HT1080 (cell line): ENCODE measurements at regions not wholly inside any gene's neighbourhood (a gene's known extent, or its start where the extent isn't known, plus 50 kb on each side); places are given as distances from the start of the nearest gene placed in this dataset.

ENCODE experiments used
- DNase-seq: peaks from one replicate; pipeline ENCODE4 v3.0.0-alpha.2; 2015; ENCODE audit warnings: low read depth

DNA sequence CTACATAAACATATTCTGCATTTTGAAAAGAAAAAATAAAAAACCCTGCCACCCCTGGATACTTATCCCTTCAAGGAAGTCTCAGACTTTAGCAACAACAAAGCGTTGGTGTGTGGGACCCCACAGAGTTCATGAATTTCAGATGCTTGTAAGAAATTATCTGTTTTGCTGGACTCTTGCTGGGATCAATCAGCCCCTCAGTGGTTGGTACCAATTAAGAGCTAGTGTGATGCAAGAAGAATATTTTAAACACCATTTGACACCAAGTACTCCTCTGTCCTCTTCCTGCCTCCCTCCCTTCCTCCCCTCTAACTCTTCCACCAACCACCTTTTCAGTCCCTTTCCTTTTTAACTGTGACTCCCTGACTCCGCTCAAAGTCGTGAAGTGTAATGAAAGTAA lies 51.5 kb downstream of the SST start:
- no peak for DNase-seq

DNA sequence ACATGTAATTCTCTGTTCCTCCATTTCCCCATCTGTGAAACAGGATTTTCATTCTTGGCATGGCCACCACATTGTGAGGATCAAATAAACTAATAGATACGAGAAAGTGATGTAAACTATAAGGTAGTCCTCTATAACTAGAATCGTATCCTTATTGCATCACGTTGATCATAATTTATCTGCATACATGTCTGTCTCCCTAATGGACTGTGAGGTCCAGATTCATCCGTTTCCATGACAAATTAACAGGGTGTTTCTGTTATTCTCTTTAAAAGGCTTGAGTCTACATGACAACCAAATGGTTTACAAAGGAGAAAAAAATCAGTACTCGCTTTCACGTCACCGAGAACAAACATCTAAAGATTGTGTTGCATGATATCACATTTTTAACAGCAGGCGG lies 53.0 kb downstream of the SST start:
- no peak for DNase-seq

DNA sequence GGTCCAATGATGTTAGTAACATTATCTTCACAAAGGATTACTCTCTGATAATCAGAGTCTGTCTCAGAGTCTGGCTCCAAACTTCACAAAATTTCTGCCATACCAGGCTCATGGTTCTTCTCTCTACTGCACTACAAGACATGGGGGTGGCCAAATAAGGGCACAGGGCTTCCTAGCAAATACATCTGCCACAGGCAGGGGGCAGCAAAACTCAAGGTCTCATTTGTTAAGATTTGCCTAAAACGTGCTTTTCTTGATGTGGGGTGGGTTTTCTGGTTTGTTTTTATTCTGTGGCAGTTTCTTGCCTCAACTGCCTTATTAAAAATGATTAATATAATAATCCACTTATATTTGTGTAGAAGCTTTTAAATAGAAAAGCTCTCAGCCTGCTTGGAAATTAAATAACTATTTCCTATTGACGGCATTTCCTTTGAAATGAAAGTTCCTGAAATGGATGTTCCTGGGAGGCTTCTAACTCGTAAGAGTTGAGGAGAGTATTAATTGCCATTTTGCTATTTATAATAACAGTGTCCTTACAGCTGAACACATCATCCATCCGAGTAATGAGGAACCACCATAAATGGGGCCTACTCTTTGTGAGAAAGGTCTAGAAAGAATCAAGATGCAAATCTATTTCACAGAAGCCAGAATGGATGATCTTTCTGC lies 53.8 kb downstream of the SST start:
- DNase-seq: peak; percentile 60

DNA sequence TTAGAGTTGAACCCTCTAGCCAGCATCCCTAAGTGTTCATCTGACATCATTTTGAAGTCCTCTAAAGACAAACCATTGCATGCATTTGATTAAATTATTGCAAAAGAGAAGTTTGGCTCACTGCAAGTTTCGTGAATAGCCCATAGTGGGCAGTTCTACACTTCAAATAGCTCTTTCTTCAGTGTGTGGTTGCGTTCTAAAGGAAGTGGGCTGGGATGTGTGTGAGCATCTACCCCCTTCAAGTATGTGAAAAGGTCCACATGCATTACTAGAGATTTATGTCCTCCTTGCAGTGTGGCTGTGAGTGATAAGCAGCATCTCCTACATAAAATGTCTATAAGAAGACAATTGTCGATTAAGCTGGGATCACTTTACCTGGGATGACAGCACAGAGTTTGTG lies 54.6 kb downstream of the SST start:
- DNase-seq: no peak

DNA sequence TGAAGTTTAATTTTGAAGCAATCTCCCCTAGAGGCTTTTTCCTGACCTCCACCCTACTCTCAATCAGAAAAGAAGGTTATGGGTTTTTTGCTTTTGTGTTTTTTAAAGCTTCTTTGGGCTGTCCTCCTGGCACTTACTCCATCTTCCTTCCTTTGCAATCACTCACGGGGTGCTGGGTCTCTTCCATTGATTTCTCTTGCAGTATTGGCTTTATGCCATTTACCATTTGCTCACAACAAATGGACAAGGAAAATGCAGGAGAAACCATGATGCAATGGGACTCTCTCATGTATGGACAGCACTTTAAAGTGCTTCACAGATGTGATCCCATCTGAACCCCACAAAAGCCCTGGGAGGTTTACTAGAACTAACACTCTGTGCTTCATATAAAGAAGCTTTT lies 57.5 kb downstream of the SST start:
- DNase-seq: no peak

DNA sequence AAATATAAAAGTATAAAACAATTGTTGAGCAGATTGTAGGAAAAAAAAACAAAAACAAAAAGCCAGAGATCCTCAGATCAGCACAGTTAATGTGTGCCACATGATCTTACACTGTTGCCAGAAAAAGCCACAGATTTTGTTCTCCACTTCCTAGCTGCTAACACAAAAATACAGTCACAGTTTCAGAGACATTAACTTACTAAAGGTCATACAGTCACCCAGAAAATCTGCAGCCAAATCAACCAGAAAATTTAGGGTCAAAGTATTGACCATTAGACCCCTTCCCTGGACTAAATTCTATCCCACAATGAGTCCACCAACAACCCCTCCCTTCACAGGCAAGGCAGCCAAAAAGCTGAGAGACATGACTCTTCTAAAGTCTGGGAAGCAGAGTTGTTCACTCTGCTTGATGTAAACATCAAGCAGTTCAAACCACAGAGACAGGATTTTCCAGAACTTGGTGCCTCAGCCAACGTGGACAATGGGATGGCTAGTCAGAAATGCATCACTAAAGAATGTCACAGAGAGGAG lies 59.1 kb downstream of the SST start:
- DNase-seq: no peak

DNA sequence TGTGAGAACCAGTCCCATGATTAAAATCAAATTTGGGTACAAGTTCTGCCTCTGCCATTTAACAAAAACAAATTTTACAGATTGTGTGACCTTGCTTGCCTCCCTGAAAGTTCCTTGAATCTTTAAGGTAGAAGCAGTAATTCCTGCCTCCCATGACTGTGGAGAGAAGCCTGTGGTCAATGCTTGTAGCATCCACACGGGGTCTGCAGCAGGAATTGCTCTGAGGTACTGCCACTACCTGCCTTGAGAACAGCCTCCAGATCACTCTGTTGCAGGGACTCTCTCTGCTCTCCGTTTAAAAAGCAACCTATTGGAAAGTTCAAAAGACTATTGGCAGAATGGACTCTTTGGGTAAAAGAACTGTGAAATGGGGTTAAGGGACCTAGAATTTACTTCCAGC lies 75.9 kb downstream of the SST start:
- DNase-seq: no peak

DNA sequence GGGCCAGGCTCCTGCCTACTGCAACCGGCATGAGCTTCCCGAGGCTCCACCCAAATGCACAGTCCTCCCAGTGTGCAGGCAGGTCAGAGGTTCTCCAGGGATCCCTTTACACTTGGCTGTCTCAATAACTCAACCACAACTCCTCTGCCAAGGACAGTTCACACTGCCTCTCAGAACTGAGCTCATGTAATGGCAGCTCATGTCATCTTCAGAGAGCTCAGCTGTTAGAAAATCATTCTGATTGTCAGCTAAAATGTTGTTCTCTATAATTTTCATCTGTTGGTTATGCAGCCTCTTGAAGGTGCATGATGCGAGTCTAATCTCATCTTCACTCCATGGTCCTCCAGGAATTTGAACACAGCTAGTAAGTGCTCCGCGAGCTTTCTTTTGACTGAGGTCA lies 76.7 kb downstream of the SST start:
- DNase-seq: peak; percentile 27

DNA sequence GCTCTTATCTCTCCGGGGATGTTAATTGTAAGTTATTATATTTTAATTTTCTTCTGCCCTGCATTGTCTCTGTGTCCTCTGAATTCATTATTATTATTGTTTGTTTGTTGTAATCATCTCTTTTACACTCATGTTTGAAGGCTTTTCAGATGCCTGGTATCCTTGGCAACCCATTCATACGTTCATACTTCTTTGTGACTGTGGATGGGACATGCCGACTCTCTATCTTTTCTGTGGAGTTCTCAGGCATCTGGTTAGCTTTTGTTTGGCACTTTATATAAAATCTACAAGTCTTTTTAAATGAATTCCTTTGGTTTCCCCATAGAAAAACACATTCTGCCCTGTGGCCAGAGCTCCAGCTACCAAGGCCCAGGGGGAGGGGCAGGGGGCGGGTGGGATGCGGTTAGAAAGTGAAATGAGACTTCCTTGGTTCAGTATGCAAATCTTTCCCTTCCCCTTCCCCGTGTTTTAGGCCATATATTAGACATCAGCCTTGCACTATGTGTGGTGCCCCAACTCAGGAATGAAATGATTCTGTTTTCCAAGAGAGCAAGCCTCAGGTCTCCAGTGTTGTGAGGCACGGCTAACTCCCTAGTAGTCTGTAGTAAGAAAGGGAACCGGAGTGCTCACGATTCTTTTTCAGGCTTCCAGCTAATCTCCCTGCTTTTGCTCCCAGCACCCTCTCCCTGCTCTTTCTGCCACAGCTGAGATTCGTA lies 79.2 kb downstream of the SST start:
- no peak for DNase-seq

DNA sequence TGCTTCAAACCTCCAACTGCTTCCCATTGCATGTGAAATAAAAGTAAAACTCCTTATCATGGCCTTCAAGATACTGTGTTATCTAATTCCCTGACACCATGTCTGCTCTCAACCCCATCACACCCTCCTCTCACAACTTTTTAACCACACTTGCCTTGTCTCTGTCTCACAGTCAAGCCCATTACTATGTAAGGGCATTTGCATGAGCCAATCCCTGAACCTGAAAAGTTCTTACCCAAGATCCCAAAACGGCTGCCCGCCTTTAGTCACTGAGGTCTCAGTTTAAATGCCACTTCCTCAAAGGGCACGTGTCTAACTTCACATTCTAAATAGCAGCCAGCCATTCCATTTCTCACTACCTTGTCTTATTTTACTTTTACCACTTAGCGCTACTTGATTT lies 83.1 kb downstream of the SST start:
- DNase-seq: no peak

DNA sequence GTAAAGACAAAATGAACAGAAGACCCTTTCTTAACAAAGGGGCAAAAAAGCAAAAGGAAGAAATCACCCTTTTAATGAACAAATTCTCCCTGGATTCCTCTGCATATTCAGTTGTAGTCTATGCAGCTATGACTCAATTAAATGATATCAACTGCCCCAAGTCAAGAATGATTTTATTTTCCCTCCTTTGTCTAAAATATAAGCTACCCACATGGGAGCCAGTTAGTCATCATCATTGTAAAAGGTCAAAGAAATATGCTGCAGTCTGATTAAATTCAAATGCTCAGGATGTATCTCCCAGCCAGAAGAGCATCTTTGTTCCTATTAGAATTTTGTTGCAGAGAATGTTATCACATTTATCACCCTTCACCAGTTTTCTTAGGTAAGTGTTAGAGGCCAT lies 84.0 kb downstream of the SST start:
- DNase-seq: no peak

DNA sequence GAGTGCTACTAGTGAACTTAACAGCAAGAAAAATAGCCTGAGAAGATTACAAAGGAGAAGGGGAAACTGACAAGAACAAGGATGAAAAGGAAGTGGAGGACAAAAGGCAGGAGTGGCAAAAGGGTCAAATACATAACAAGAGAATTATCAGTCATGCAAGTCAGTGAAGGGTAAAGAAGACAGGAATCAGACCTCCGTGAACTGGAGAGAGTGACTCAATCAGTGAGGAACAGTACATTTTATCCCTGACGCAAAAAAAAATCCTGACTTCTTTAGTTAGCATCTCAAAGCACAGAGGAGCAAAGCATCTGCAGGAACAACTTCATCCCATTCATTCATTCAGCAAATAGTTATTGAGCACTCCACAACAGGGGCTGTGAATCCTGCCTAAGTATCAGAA lies 97.8 kb downstream of the SST start:
- DNase-seq: no peak

DNA sequence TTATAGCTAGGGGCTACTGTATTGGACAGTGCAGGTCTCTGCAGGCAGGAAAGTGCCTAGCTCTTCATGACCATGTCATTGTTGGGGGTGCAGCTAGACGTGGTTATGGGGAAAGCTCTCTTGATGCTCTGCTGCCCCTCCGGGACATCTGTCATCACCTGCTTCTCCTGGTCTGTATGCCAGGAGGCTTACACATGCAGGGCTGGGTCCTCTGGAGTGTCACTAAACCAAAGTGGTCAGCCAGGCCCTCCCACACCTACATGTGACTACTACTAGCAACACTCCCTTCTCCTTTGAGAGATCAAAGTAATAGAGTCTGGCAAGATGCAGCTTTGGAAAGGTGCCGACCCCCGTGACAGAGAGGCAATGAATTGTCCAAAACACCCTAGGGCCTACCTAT lies 98.5 kb downstream of the SST start:
- DNase-seq: no peak

DNA sequence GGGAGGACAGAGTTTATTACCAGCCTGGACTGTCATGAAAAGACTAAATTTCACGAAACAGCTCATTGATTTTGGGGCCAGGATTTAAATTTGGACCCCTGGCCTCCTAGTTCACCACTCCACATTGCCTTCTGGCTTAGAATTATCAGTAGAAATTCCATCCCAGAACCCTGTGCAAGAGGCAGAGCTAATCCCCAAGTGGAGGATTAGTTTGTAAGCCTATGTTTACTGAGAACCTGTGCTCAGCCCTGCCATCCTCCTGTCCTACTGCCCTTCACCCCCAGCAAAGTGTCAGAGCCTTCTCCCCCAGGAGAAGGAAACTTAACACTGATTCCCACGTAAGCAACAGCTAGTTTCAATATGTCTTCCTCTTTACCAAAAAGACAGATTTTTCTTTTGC lies 99.4 kb downstream of the SST start:
- no peak for DNase-seq

DNA sequence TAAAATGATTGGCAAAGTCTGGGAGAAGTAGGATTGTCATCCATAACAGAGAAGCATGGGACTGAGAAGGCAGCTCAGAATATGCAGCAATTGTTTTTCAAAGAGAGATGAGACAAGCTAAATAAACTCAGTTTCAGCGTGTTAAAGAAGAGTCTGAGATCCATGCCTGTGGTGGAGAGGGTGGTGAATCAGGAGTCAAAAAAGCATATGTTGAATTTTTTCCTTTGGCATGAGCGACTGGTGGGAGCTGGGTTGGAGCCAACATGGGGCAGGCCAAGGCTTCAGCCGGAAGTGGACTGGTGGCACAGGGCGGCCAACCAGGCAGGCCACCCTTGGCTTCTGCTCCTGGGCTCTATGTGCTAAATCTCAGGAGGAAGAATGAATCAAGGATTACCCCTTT lies 102.0 kb downstream of the SST start:
- DNase-seq: peak; percentile 31

DNA sequence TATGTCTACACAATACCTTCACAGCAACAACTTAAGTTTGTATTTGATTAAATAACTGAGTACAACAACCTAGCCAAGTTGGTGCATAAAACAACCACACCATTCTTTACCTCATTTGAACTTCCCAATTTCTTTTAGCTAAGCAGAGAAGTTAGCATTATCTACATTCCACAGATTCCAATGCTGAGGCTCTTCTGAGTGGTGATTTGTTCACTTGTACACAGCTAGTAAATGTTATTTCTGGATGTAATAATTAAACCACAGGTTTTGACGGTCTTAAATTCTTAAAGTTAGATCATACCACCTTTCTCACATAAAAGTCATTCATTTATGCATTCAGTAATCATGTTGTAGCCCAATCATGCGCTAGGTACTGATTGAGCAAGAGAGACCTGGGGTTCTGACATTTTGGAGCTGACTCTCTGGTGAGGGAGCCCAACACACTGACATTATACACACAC lies 102.5 kb downstream of the SST start:
- peak; percentile 35 for DNase-seq

DNA sequence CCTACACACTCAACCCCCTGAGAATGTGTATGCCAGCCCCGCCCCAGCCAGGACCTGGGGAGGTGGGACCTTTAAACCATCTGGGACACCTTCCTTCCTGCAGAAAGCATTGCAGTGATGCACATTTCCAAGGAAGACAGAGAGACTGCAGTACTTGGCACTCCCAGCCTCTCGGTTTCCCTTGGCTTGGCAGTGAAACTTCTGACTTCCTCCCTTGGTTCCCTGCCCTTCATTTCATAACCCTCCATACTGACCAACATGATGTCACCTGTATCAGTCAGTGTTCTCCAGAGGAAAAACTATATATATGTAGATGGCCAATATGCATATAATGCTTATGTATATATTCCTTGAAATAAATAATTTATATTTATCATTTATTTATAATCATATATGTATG lies 103.2 kb downstream of the SST start:
- DNase-seq: peak; percentile 21

DNA sequence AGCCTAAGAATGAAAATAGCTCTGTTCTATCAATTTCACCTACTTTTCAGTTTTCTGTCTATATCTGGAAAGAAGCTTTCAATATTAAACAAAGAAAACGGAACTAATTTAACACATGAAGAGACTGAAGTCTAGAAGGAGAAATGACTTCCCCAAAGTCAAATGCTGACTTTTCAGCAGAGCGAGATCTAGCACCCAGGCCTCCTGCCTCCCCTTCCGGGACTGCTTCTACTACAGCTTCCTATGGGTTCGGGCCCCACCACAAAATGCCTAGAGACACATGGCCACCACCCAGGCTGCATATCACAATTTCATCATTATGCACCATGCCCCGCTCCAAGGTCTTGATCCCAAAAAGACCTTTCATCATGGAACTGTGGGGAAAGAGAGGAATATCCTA lies 104.5 kb downstream of the SST start:
- DNase-seq: no peak

DNA sequence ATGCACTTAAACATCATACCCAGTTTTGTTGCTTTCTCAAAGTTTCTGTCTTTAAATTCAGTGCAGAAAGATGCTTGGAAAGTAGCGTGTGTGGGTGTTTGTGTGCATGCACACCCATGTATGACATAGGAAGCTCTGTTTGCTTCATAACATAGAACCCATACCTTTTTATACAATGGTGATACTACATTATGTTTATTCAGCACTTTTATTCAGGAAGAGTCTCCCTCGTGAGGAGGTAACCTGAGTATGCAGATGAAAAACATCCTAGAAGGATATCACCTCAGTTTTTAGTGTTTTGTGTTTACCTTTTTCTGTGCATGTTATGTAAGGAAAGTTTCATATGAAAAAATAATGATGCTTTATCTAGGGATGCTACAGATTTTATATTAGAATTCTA lies 111.2 kb downstream of the SST start:
- no peak for DNase-seq

DNA sequence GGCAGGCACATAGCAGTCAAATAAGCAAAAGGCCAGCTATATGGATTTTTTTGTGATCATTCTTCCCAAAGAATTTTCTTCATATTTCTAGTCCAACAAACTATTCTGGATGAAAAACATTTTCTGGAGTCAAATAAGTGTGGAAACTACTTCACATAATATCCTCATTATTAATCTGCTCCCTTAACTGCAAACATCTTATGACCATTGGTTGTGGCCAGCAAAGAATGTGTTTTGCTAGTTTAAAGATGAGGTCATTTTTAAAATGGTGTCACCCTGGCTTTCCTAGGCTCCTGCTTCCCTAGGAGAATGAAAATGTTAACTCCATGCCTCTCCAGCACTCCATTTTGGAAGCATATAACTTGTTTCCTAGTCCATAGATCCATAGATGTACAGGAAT lies 118.8 kb downstream of the SST start:
- DNase-seq: no peak

DNA sequence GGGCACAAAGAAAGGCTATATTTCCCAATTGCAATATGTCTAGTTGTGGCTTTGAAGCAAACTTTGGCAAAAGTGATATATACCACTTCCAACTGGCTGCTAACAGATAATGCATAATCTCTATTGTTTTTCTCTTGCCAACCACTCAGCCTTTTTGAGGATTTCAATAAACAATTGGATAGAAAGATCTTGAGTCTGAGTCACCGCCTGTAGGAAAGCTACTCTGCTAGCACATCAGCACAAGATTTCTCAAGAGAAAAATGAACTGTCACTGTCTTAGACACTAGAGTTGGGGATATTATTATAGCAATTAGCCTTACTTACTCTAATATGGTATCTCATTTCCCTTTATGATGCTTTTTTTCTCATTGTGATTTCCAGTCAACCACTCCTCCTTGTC lies 119.7 kb downstream of the SST start:
- DNase-seq: no peak

DNA sequence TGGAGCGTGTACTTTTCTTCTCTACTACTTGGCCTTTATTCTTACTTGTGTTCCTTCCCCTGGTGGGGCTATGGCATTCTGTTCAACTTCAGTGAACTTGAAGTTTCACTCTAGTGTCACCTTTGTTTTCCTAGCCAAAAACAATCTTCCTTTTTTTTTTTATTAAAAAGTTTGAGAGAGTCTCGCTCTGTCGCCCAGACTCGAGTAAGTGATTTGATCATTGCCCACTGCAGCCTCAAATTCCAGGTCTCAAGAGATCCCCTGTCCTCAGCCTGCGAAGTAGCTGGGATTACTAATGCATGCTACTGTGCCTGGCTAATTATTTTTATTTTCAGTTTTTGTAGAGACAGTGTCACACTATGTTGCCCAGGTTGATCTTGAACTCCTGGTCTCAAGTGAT lies 124.8 kb downstream of the SST start:
- DNase-seq: no peak

DNA sequence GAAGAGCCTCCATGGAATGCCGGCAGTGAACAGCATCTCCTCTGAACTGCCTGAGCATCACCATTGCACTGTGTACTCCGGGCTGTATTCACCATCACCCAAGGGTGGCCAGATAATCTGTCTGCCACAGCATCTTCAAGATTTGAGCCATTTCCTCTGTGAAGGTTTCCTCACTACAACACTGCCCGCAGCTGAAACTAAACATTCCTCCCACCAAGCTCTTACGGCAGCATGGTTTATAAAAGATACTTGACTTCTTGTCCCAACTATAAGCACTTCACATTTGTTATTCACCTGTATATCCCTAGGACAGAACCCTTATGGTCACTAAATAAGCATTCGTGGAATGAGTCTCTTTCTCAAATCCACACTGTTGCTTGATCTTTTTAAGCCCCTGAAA lies 125.9 kb downstream of the SST start:
- no peak for DNase-seq
